HG03175 (cell line): ENCODE measurements at regions not wholly inside any gene's neighbourhood (a gene's known extent, or its start where the extent isn't known, plus 50 kb on each side); places are given as distances from the start of the nearest gene placed in this dataset.

Source experiments
- ATAC-seq: cut with Tn5 transposase; IDR thresholded peaks from one replicate; pipeline ENCODE4 v1.9.1; 2021; ENCODE audit warnings: mild to moderate bottlenecking, moderate library complexity; ENCODE audit not compliant: unreplicated experiment

- ATAC-seq = no peak
Observed at GRCh38 chr5:171509467-171509866, 90.0 kb downstream of the FGF18 start.

- ATAC-seq = no peak
Observed at GRCh38 chr5:171512397-171512796, 93.0 kb downstream of the FGF18 start.

DNA sequence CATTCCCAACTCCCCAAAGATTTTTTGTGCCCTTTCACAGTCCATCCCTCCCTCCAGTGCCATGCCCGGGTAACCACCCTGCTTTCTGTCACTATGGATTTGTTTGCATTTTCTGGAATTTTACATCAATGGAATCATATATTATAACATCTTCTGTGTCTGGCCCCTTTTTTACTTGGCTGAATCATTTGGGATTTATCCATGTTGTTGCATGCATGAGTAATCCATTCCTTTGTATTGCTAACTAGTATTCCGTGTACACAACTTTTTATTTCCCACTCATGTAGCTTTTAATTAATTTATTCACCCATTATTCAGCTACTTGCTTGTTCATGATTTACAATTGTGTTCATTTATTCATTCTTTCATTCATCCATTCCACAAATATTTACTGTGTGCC lies 94.1 kb downstream of the FGF18 start:
- no peak for ATAC-seq

- no peak for ATAC-seq
Observed at GRCh38 chr5:171518916-171519315, 99.5 kb downstream of the FGF18 start.

GRCh38 chr5:171520300-171521174 lies 101.1 kb downstream of the FGF18 start:
- ATAC-seq = no peak

DNA sequence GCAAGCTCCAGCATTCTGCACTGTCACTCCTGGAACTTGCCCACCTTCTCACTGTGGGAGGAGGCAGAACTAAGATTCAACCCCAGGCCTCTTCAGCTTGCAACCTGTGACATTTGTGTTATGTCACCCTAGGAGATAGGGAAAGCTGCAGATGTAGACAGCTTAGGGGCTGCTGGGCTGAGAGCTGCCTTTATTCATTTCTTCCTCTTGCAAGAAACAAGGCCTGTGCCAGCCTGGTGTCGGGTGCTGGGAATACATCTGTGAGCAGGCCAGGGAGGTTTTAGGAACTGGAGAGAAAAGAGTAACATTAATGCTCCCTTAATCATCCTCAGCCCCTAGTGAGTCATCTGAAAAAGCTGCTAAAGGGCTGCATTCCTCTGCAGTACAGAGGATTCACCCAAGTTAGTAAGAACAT lies 101.8 kb downstream of the FGF18 start:
- ATAC-seq = no peak

- no peak for ATAC-seq
Observed at GRCh38 chr5:171521679-171522078, 102.2 kb downstream of the FGF18 start.

DNA sequence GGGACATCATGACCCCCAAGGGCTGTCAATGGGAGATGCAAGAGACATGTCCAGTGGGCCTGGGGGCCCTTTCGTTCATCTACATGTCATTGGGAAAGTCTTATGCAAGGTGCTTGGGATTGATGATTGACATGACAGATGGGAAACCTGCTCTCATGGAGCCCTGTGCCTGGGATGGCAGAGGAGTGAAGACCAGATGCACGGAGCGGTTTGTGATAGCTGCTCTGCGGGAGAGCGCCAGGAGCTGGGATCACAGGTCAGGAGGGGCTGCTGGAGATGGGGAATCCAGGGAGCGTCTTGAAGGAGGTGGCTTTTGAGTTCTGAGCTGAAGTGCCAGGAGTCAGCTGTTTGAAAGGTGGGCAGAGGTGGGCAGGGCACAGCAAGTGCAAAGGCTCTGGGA lies 104.3 kb downstream of the FGF18 start:
- no peak for ATAC-seq

- ATAC-seq = no peak
Observed at GRCh38 chr5:171524466-171524865, 105.0 kb downstream of the FGF18 start.

- ATAC-seq = no peak
Observed at GRCh38 chr5:171525085-171525484, 105.6 kb downstream of the FGF18 start.

DNA sequence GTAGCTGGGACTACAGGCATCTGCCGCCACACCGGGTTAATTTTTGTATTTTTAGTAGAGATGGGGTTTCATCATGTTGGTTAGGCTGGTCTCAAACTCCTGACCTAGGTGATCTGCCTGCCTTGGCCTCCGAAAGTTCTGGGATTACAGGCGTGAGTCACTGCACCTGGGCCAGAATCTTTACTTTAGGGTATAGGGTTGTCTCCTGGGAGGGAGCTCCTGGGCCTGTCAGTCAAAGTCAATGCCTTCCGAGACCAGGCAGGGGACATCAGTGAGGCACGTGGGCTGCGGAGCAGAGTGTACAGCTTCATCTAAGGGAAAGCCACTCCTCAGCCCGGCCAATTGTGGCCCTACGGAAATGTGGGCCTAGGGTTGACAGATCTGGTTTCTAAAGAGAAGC lies 108.6 kb downstream of the FGF18 start:
- ATAC-seq = no peak

GRCh38 chr5:171528865-171529614 lies 109.6 kb downstream of the FGF18 start:
- ATAC-seq = no peak

GRCh38 chr5:171531638-171532037 lies 112.2 kb downstream of the FGF18 start:
- no peak for ATAC-seq

GRCh38 chr5:171533153-171533552 lies 113.7 kb downstream of the FGF18 start:
- ATAC-seq = no peak

- no peak for ATAC-seq
Observed at GRCh38 chr5:171534043-171534895, 114.8 kb downstream of the FGF18 start.

DNA sequence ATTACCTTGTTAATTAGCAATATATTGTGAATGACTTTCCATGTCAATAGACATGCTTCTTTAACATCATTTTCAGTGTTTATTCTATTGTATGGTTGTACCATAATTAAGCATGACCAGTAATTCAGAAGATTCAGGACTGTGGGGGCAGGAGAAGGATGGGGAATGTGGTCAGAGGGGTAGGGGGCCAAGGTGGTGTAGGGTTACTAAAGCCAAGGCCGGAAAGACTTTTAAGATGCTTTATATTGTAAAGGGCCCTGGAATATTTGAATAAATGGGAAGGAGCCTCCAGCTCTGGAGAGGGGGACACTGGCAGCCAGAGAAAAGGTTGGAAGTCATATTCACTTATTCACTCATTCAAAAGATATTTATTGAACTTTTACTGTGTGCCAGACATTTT lies 115.7 kb downstream of the FGF18 start:
- no peak for ATAC-seq

DNA sequence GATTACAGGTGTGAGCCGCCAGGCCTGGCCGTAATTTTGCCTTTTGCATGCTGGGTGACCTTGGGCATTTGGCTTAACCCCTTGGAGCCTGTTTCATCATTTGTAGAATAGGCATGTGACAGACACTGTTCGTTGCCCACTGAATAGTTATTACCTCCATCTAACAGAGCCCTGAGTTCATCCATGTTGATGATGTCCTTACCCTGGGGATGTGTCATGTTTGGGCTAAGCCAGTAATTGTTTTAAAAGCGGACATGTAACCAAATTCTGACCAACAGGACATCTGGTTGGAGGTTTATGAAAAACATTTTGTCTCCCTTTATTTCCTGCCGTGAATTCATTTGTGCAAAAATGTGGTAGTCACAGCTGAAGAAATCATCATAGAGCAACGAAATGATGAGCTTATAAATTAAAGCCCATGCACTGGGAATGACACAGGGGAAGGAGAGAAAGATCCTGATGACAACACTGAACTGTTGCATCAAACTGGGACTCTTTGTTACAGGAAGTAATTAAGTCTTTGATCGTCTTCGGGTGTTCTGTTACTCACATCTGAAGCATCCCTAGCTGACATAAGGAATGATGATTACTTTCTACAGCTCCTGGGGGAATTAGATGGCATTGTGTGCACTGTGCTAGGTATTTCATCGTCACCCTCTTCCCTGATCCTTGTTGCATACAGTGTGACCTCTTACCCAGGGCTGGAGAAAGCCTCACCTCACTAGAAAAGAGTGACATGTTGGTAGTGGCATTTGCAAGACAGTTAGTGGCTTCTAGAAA lies 117.8 kb downstream of the FGF18 start:
- no peak for ATAC-seq

GRCh38 chr5:171537923-171538537 lies 118.6 kb downstream of the FGF18 start:
- ATAC-seq = no peak

DNA sequence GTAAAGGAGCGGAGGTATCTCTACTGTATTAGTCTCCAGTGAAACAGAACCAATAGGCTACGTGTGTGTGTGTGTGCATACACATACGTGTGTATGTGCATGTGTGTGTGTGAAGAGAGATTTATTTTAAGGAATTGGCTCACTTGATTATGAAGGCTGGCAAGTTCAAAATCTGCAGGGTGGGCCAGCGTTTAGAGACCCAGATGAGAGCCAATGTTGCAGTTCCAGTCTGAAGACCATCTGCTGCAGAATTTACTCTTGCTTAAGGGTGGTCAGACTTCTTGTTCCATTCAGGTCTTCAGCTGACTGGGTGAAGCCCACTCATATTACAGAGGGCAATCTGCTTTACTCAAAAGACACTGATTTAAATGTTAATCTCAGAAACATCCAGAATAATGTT lies 119.2 kb downstream of the FGF18 start:
- ATAC-seq = no peak

GRCh38 chr5:171540865-171541264 lies 121.4 kb downstream of the FGF18 start:
- no peak for ATAC-seq
